22Rv1 (cell line): ENCODE measurements at regions not wholly inside any gene's neighbourhood (a gene's known extent, or its start where the extent isn't known, plus 50 kb on each side); places are given as distances from the start of the nearest gene placed in this dataset.

Experiments
- CTCF ChIP-seq: fragments of 450-650 bp; IDR thresholded peaks from 2 replicates; pipeline ENCODE4 v1.5.1; 2017; ENCODE audit warnings: mild to moderate bottlenecking
- ZFX ChIP-seq: fragments of 450-650 bp; IDR thresholded peaks from 2 replicates; pipeline ENCODE4 v1.6.1; 2017; ENCODE audit warnings: antibody characterized with exemption, borderline replicate concordance

DNA sequence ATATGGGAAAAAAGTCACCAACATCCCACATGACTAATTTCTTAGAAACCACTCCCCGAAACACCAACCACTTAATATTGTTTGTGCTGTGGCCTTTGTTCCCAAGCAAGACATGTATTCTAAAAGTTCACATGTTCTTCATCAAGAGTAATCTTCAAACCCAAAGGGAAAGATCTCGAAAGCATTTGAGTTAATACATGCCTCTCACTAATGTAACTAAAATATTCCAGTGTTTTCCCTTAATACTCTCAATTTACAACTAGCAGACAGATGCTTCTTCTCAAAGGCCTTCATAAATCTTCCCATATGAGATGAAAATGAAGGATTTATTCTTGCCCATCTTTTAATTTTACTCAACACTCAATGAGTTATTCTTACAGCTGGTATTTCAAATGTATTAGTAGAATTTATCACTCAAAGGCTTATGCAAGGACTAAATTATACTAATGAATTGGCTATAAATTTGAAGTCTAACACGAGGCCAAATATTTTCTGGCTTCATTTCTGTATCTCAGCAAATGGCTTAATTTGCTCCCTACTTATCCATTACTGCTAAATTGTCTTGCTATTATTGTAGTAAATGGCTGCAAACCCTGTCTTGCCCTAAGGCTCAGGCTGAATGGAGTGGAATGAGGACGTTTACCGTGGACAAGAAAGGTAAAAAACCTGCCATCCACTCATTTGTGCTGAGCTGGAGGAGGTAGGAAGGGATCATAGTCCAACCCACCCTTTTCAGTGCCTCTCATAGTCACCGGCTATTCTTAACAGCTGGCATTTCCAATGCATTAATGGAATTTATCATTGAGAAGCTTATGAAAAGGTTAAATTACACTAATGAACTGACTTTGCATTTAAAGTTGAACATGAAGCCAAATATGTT, 474.4 kb downstream of the RASEF start:
- TF ChIP-seq CTCF (no peak), ZFX (no peak)
